HEK293 (cell line): ENCODE measurements at regions not wholly inside any gene's neighbourhood (a gene's known extent, or its start where the extent isn't known, plus 50 kb on each side); places are given as distances from the start of the nearest gene placed in this dataset.

Source experiments
- CTCF ChIA-PET: fragments of 350-600 bp; formaldehyde crosslinking; extraction: SDS; loops from one replicate; lab custom pipeline; 2021; ENCODE audit warnings: antibody characterized with exemption; lab: Yijun Ruan, JAX
- POLR2A ChIA-PET: fragments of 300-600 bp; formaldehyde crosslinking; extraction: SDS; loops from one replicate; lab custom pipeline; 2020; ENCODE audit warnings: antibody characterized with exemption, inconsistent platforms; lab: Yijun Ruan, JAX
- H3K27ac ChIP-seq: fragments of 200-500 bp; sonication (Bioruptor generic); 2 replicates; pipeline ENCODE4 v1.5.1; 2014; ENCODE audit warnings: low read depth, low read length, control low read depth, inconsistent platforms; ENCODE audit errors: extremely low read depth
- H3K36me3 ChIP-seq, 2 experiments: fragments of 200-500 bp in 1 of 2; sonication (Bioruptor generic) in 1 of 2; 1 replicate in 1 of 2; 2 replicates in 1 of 2; pipeline ENCODE4 v1.5.1; 2014 to 2017; ENCODE audit warnings: inconsistent platforms in 2 of 2, low read length in 2 of 2; ENCODE audit not compliant: control insufficient read depth in 2 of 2, insufficient read depth in 1 of 2
- H3K4me1 ChIP-seq: fragments of 200-500 bp; sonication (Bioruptor generic); 2 replicates; pipeline ENCODE4 v1.5.1; 2014; ENCODE audit warnings: mild to moderate bottlenecking, low read length, inconsistent platforms; ENCODE audit not compliant: control insufficient read depth, insufficient read depth
- H3K4me3 ChIP-seq: 2 replicates; pipeline ENCODE4 v1.5.1; 2011; ENCODE audit warnings: low read depth, mild to moderate bottlenecking, control low read depth, low read length, moderate library complexity
- H3K9me3 ChIP-seq: fragments of 200-500 bp; sonication (Bioruptor generic); 2 replicates; pipeline ENCODE4 v1.5.1; 2014; ENCODE audit warnings: low read depth, low read length, inconsistent platforms; ENCODE audit not compliant: control insufficient read depth, insufficient read depth
- ATF2 ChIP-seq: fragments of 450-650 bp; formaldehyde crosslinking; IDR thresholded peaks from 2 replicates; pipeline ENCODE4 v1.5.1; 2016; ENCODE audit warnings: missing biosample characterization, missing genetic modification characterization, low read depth
- EGR2 ChIP-seq: fragments of 450-650 bp; formaldehyde crosslinking; IDR thresholded peaks from 2 replicates; pipeline ENCODE4 v1.5.1; 2016; ENCODE audit warnings: low read depth, missing biosample characterization, missing genetic modification characterization
- KLF7 ChIP-seq: fragments of 450-650 bp; formaldehyde crosslinking; IDR thresholded peaks from 2 replicates; pipeline ENCODE4 v1.5.1; 2016; ENCODE audit warnings: missing biosample characterization, missing genetic modification characterization, borderline replicate concordance
- MEIS1 ChIP-seq: sonication (generic); formaldehyde crosslinking; IDR thresholded peaks from 2 replicates; pipeline ENCODE4 v1.8.1; 2022; ENCODE audit warnings: missing genetic modification reagents, mild to moderate bottlenecking, borderline replicate concordance
- MYNN ChIP-seq: fragments of 450-650 bp; formaldehyde crosslinking; IDR thresholded peaks from 2 replicates; pipeline ENCODE4 v1.5.1; 2016; ENCODE audit warnings: missing biosample characterization, missing genetic modification characterization, borderline replicate concordance
- PRDM2 ChIP-seq: fragments of 450-650 bp; formaldehyde crosslinking; IDR thresholded peaks from 2 replicates; pipeline ENCODE4 v1.5.1; 2016; ENCODE audit warnings: missing biosample characterization, missing genetic modification characterization, borderline replicate concordance
- REPIN1 ChIP-seq: fragments of 450-650 bp; formaldehyde crosslinking; IDR thresholded peaks from 2 replicates; pipeline ENCODE4 v1.5.1; 2017; ENCODE audit warnings: missing biosample characterization, missing genetic modification characterization, low read depth
- SCRT2 ChIP-seq: fragments of 450-650 bp; formaldehyde crosslinking; IDR thresholded peaks from 2 replicates; pipeline ENCODE4 v1.5.1; 2016; ENCODE audit warnings: missing biosample characterization, missing genetic modification characterization
- TRIM28 ChIP-seq: IDR thresholded peaks from 2 replicates; pipeline ENCODE4 v1.6.1; 2011; ENCODE audit warnings: low read length, control low read depth, borderline replicate concordance
- ZBTB49 ChIP-seq: fragments of 450-650 bp; formaldehyde crosslinking; IDR thresholded peaks from 2 replicates; pipeline ENCODE4 v1.5.1; 2016; ENCODE audit warnings: missing biosample characterization, missing genetic modification characterization, low read depth
- ZEB2 ChIP-seq: fragments of 450-650 bp; formaldehyde crosslinking; IDR thresholded peaks from 2 replicates; pipeline ENCODE4 v1.5.1; 2016; ENCODE audit warnings: missing biosample characterization, missing genetic modification characterization
- ZIC2 ChIP-seq: fragments of 450-650 bp; formaldehyde crosslinking; IDR thresholded peaks from 2 replicates; pipeline ENCODE4 v1.5.1; 2016; ENCODE audit warnings: missing biosample characterization, missing genetic modification characterization
- ZNF155 ChIP-seq: fragments of 450-650 bp; formaldehyde crosslinking; IDR thresholded peaks from 2 replicates; pipeline ENCODE4 v1.5.1; 2016; ENCODE audit warnings: missing biosample characterization, missing genetic modification characterization
- ZNF324 ChIP-seq: fragments of 450-650 bp; formaldehyde crosslinking; IDR thresholded peaks from 2 replicates; pipeline ENCODE4 v1.5.1; 2016; ENCODE audit warnings: missing biosample characterization, missing genetic modification characterization
- ZNF362 ChIP-seq: fragments of 450-650 bp; formaldehyde crosslinking; IDR thresholded peaks from 2 replicates; pipeline ENCODE4 v1.5.1; 2016; ENCODE audit warnings: missing biosample characterization, missing genetic modification characterization
- ZNF366 ChIP-seq: fragments of 450-650 bp; formaldehyde crosslinking; conservative IDR thresholded peaks from 2 replicates; pipeline ENCODE4 v1.5.1; 2016; ENCODE audit warnings: missing biosample characterization, missing genetic modification characterization
- ZNF391 ChIP-seq: fragments of 450-650 bp; formaldehyde crosslinking; IDR thresholded peaks from 2 replicates; pipeline ENCODE4 v1.5.1; 2016; ENCODE audit warnings: low read depth, missing biosample characterization, missing genetic modification characterization, borderline replicate concordance
- ZNF555 ChIP-seq: fragments of 450-650 bp; formaldehyde crosslinking; conservative IDR thresholded peaks from 2 replicates; pipeline ENCODE4 v1.5.1; 2017; ENCODE audit warnings: missing biosample characterization, mild to moderate bottlenecking, missing genetic modification characterization, inconsistent platforms
- ZNF558 ChIP-seq: fragments of 450-650 bp; formaldehyde crosslinking; IDR thresholded peaks from 2 replicates; pipeline ENCODE4 v1.5.1; 2016; ENCODE audit warnings: missing biosample characterization, missing genetic modification characterization
- ZNF600 ChIP-seq: fragments of 450-650 bp; formaldehyde crosslinking; IDR thresholded peaks from 2 replicates; pipeline ENCODE4 v1.5.1; 2016; ENCODE audit warnings: missing biosample characterization, missing genetic modification characterization
- ZNF639 ChIP-seq: fragments of 450-650 bp; formaldehyde crosslinking; IDR thresholded peaks from 2 replicates; pipeline ENCODE4 v1.5.1; 2016; ENCODE audit warnings: missing biosample characterization, missing genetic modification characterization

GRCh38 chr9:116015855-116016254 is 137.7 kb upstream of the PAPPA start:
- Histone ChIP-seq H3K27ac (no peak overlapping the region), H3K4me3 (no peak overlapping the region), H3K9me3 (no peaks in the 10 kb centered on the region), H3K4me1 (no peaks in the 10 kb centered on the region), H3K36me3 (no peaks in the 10 kb centered on the region)
- TF ChIP-seq TRIM28: no peak
- no peak for TF ChIP-seq SCRT2 (tag by site-specific recombination)
- TF ChIP-seq ATF2 (tag by site-specific recombination): no peak
- TF ChIP-seq MYNN: no peak
- TF ChIP-seq KLF7 (tag by site-specific recombination): no peak
- TF ChIP-seq ZEB2: no peak
- TF ChIP-seq ZNF366 (tag by site-specific recombination): no peak
- TF ChIP-seq ZNF362 (tag by site-specific recombination): no peak
- TF ChIP-seq ZNF639 (tag by site-specific recombination): no peak
- no peak for TF ChIP-seq ZNF324 (tag by site-specific recombination)
- ChIA-PET CTCF (no interaction called here), POLR2A (no interaction called here)

GRCh38 chr9:116020146-116020545 is 133.4 kb upstream of the PAPPA start:
- POLR2A ChIA-PET: no interaction called here
- CTCF ChIA-PET: interaction anchor here (0.7 kb wide), 1 partner anchor 148 kb away, joined by 4 read pairs; no protein-coding TSS in a partner anchor
- H3K36me3 ChIP-seq: no peaks in the 10 kb centered on the region
- H3K4me1 ChIP-seq: no peaks in the 10 kb centered on the region
- no peak overlapping the region for H3K27ac ChIP-seq
- H3K9me3 ChIP-seq: no peaks in the 10 kb centered on the region
- no peak overlapping the region for H3K4me3 ChIP-seq
- TF ChIP-seq ZIC2 (tag by site-specific recombination) (no peak), EGR2 (tag by site-specific recombination) (no peak), ZNF391 (tag by site-specific recombination) (no peak), ZNF155 (tag by site-specific recombination) (no peak), ZNF366 (tag by site-specific recombination) (no peak), PRDM2 (tag by site-specific recombination) (no peak), ZNF600 (no peak), REPIN1 (no peak), ZNF558 (tag by site-specific recombination) (no peak), MEIS1 (no peak), ZBTB49 (tag by site-specific recombination) (no peak), ZNF555 (no peak)
